Fibroblast of skin of right quadriceps (primary cell): ENCODE measurements at regions not wholly inside any gene's neighbourhood (a gene's known extent, or its start where the extent isn't known, plus 50 kb on each side); places are given as distances from the start of the nearest gene placed in this dataset.
A peak's percentile ranks its signal among the peaks of the same experiment; 100 is the strongest.

ENCODE experiments used
- DNase-seq: peaks from one replicate; pipeline ENCODE4 v3.0.0-alpha.2; 2013

DNA sequence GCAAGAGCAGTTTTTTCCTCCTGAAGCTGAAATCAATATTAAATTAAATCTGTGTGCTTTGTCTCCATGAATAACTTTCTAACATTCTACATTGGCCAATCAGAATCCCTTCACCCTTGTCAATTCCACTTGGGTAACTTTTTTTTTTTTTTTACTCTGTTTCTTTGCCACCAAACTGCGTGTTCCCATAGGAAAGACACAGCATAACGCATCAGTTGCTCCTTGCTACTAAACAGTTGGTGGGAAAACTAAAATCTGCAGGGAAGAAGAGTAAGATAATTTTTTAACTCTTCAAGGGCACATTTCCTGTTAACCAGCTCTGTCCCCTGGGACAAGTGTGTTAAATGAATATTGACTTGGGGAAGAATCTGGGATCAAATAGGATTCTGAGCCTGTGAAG, 113.3 kb upstream of the SERP2 start:
- no peak for DNase-seq

- DNase-seq, result no peak
Observed at GRCh38 chr13:44263751-44264620, 109.6 kb upstream of the SERP2 start.

- no peak for DNase-seq
Observed at GRCh38 chr13:44266305-44266704, 107.3 kb upstream of the SERP2 start.

DNA sequence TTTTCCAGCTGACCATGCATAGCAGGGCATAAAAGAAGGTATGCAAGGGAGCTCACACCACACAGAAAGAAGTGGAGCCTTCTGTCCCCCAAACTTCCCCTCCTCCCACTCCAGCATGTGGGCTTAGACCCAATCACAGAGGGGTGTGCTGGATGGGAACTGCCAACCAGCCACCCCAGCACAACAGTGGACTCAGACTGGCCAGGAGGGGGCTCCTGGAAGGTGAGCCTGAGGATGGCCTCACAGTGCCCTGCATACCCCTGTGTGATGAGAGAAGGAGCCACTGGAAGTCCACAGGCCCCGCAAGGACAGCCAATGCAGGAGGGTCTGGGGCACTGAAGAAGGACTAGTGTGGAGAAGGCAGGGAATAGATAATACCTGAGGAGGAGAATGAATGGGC, 106.9 kb upstream of the SERP2 start:
- no peak for DNase-seq

GRCh38 chr13:44267203-44267602, 106.4 kb upstream of the SERP2 start:
- DNase-seq, result no peak

DNA sequence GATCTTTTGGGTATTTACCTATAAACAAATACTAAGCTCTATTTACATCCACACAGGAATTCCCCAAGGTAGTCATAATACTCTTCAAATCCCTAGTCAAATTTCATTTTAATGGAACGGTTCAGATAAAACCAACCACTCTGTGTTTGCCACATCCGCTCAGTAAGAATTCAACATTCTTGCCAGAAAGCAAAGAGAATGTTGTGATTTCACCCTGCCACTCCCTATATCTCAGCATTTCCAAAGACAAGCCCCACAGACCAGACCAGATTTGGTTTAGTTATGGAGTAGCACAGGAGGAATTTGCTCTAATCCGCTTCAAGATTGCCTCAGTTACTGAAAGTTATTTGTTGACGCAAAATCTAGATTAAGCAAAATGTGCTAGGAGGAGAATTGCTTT, 105.6 kb upstream of the SERP2 start:
- peak; percentile 70 for DNase-seq

DNA sequence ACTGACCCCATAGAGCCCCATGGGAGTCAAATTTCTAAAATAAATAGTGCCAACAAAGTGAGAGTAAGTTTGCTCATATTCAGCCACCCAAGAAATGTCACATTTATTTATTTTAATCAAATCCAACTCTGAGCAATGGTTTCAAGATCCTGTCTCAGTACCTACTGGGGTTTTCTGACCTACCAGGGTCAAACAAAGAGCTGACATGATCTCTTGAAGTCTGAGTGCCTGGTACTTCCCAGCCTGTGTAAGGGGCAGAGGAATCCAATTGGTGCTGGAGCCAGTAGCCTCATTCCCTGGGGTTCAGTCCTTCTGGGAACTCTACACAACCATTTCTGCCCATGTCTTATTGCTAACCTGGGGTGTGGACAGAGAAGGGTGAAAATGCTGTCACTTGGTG, 104.6 kb upstream of the SERP2 start:
- no peak for DNase-seq

DNA sequence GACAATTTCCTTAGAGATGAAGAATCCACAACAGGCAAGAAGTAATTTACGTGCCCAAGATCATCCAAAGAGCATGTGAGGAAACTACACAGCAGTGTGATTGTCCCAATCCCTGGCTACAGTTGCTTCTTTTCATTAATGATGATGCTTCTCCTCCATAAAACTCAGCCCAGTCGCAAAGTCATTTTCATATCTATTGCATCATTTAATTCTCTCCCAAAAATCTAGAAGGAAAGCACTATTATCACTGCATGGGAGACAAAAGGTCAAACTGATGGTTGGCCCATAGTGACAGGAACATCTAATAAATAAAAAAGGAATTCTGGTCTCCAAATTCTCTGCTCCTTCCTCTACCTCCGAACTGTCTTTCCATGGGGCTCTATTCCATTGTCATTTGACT, 103.5 kb upstream of the SERP2 start:
- DNase-seq, result no peak

GRCh38 chr13:44271031-44271455, 102.6 kb upstream of the SERP2 start:
- DNase-seq, result peak; percentile 31

- DNase-seq, result no peak
Observed at GRCh38 chr13:44271473-44271872, 102.2 kb upstream of the SERP2 start.

DNA sequence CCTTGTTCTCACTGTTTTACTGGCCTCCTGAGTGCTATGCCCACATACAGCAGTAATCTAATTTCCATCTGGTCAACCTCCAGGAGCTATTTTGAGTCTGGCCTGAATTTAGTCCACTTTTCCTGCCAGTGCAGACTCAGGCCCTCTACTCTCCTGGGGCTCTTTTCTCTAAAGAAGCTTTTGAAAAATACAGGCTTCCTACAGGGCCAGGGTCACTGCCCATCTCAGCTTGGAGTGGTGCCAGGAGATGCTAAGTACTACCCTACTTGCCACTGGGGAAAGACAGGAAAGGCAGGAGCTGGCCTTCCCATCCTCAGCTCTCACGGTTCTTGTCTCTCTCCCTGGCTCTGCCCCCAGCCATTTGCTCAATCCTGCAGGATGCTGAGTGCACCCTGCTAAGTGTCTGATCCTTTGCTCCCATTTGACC, 101.7 kb upstream of the SERP2 start:
- no peak for DNase-seq

DNA sequence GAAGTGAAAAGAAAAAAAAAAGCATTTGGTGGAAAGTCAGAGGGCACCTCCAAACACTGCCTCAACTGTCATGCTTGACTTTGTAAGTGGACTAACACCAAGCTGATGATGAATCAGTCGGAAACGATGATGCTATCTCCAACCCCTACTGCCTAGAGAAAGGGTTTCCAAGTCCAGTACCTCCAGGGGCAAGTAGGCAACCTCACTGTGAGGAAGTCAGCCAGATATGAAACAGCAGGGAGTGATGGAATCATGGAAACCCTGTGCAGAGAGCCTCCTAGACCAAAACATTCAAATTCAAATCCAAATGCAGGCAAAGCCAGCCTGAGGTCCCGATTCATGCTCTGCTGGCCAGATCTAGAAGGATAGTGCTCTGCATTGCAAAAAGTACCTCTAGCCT, 100.9 kb upstream of the SERP2 start:
- no peak for DNase-seq

- DNase-seq, result no peak
Observed at GRCh38 chr13:44273216-44273615, 100.4 kb upstream of the SERP2 start.

- peak; percentile 41 for DNase-seq
Observed at GRCh38 chr13:44273991-44274770, 99.4 kb upstream of the SERP2 start.

GRCh38 chr13:44274771-44275205, 98.8 kb upstream of the SERP2 start:
- peak; percentile 26 for DNase-seq

DNA sequence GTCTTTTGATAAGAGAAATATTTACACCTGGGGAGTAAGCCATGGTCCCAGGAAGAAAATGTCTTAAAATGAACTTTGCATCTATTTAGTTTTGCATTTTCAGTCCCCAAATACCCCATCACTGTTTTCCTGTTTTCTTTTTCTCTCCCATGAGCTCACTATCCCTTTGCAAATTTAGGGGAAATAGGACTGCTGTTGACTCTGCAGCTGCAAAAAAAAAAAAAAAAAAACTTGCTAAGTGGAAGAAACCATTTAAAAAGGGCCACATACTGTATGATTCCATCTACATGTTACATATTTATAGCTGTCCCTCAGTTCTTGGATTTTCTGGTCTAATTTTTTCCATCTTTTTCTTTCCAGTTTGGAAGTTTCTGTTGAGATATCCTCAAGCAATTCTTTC, 98.2 kb upstream of the SERP2 start:
- no peak for DNase-seq

DNA sequence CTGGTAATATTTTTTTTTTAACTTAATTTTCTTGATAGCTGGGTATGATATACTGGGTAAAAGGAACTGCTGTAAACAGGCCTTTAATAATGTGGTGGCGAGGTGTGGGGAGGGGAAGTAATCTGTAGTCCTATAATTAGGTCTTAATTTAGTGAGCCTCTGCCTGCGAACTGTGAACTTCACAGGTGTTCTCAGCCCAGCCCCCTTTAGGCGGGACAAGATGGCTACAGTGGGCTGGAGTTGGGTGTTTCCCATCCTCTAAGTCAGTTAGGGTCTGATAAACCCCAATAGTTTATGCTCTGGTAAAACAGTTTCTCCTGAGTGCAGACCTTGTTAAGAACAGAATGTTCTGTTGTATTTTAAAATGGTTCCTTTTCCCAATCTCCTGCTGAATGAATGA, 97.6 kb upstream of the SERP2 start:
- no peak for DNase-seq

- no peak for DNase-seq
Observed at GRCh38 chr13:44277459-44277858, 96.2 kb upstream of the SERP2 start.

- no peak for DNase-seq
Observed at GRCh38 chr13:44278166-44278565, 95.5 kb upstream of the SERP2 start.

GRCh38 chr13:44280456-44280855, 93.2 kb upstream of the SERP2 start:
- peak; percentile 59 for DNase-seq

DNA sequence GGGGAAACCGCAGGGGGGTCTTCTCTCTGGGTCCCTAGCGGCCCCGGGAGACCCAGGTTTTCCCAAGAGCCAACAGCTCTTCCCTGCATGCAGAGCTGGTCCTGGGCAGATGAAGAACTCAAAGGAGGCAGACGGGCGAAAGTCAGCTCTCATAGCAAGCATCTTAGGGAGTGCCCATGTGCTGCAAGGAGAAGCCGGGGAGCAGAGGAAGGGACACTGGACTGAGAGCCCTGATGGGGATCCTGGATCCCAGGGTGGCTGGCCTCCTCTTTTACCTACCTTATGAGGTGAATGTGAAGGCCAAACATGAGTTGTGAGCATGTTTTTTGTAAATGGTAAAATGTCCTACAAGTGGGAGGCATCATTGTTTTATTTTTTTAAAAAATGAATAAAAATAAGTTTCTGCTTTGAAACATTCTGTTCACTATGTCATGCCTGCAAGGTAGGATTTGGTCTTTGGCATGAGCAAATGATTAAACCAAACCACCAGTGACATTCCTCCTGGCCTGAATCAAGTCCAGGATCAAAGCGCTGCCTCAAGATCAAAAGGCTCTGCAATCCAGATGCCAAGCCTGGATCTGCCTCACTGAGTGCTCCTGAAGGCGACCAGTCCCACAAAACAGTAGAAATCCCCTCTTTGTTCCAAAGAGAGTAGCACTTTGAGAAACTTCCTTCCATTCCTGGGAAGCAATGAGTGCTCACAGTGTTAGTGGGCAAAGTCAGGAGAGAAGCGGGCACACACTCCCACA, 92.2 kb upstream of the SERP2 start:
- DNase-seq, result no peak

DNA sequence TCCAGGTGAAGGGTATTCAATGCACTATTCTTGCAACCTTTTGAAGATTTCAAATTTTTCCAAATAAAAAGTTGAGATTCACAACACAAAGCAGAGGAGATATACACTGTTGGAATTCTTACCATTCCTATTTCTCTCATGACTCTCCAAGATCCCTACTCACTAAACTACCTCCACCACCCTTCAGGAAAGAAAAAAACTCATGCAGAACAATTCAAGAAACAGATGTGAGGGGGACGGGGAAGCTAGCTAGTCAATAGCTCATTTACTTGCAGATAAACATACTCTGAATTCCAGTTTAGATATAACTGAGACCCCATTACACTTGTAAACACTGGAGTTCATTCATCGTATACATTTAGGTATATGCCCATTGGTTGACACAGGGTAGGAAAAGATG, 90.0 kb upstream of the SERP2 start:
- no peak for DNase-seq

- no peak for DNase-seq
Observed at GRCh38 chr13:44287958-44288357, 85.7 kb upstream of the SERP2 start.
